Right hindlimb (tissue), 1 donor: ENCODE measurements at regions not wholly inside any gene's neighbourhood (a gene's known extent, or its start where the extent isn't known, plus 50 kb on each side); places are given as distances from the start of the nearest gene placed in this dataset.
A peak's percentile ranks its signal among the peaks of the same experiment; 100 is the strongest.
"Not testable (repeated sequence)": the region's sequence is repeated elsewhere in the genome, so short reads cannot be mapped to it uniquely, and the experiment has no call there.

Source experiments
- DNase-seq: peaks from one replicate; pipeline ENCODE4 v3.0.0-alpha.2; 2018

DNA sequence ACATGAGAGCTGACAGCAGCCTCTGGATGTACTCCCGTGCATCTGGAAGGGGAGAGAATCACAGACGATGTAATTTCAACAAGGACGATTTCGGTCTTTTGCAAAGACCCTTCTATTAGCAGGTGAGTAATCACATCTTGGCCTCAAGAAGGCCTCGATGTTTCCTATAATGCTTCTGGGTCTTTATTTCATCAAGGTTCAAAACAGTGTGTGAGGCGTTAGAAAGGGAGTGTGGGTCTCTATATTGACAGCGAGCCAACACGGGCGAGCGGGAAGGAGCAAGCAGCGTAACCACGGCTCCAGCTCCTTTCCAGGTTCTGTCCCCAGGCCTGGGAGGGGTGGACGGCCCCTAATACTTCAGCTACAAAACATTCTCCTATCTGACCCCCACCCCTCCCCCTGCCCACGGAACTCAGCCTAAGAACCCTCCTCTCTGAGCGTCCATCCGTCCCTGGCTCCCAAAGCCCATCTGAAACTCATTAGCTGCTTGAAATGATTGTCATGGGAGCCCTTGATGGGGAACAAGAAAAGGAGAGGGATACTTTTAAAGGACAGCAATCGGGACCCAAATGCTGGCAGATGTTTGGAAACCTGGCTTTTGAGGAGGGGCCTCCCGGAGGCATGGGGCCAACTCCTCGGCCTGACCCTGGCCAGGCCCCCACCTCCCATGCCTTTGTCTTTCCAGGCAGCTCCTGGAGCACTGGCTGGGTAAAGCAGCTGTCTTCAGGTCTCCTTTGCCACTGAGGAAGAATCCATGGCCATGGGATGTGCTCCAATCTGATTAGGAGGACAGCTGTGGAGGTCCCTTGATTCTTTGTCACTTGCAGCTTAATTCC lies 250.8 kb downstream of the FOXD2 start:
- peak; percentile 53 for DNase-seq

DNA sequence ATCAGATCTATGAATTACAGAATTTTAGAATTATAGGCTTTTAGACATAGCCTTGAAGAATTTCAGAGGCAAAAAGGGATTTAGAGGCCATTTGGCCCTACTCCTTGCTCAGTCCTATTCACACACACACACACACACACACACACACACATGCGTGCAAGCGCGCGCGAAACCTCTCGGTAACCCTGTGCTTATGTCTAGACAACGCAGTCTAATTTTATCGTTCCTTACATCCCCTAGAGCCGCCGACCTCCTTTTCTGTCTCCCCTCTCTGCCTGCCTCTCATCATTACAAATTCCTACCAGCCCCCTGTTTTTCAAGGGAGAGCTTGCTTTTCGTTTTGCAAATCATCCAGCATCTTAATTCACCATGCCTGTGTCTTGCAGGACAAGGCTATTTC lies 252.1 kb downstream of the FOXD2 start:
- no peak for DNase-seq

DNA sequence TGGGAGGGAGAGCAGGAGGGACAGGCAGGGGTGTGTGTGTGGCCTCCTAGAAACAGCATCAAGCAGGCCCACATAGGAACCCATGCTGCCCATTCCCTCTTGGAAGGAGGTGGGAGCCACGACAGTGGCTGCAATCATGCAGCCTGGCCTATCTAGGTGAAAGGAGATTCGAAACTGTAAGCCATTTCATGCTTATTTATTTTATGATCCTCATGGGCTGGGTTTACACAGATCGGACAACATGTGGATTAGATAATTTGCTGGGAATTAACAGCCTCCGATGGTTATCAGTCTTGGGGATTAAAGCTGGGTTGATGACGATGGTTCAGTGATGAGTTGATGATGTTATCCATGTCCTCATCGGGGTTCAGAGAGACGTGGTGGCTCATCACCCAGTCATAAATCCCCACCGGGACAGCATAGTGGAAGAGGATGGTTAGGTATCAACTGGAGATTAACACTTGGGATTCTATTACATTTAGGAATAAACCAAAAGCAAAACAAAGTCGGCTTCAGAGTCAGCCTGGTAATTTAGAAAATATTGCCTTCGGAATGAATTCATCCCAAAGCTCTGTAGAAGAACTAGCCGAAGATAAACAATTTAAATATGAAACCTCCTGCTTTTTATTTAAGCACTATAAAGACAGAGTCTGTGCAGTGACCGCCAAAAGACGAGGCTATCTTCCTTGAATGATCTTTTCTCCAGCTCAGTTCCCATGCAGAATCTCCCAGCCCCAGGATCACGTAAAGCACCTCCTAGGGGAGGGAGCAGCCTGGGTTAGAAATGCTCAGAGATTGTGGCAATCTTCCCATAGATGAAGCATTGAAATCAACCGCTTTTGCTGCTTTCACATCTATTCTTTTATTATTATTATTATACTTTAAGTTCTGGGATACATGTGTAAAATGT lies 252.8 kb downstream of the FOXD2 start:
- DNase-seq, result no peak

DNA sequence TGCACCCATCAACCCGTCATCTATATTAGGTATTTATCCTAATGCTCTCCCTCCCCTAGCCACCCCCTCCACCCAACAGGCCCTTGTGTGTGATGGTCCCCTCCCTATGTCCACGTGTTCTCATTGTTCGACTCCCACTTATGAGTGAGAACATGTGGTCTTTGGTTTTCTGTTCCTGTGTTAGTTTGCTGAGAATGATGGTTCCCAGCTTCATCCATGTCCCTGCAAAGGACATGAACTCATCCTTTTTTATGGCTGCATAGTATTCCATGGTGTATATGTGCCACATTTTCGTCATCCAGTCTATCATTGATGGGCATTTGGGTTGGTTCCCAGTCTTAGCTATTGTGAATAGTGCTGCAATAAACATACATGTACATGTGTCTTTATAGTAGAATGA lies 253.4 kb downstream of the FOXD2 start:
- DNase-seq, result not testable (repeated sequence)

DNA sequence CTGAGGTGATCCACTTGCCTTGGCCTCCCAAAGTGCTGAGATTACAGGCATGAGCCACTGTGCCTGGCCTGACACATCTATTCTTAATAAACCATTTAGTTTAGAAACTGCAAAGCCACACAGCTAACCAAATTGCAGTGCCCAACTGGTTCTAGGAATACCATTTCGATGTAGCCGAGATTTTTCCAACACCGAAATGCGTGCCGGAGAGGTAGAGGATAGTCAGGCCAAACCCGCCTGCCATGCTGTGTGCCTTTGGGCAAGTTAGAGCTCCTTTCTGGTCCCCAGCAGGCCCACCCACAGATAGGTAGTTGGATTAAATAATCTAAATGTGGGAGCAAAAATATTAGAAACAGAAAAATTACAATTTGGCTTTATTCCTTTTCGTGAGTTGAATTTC lies 254.4 kb downstream of the FOXD2 start:
- no peak for DNase-seq

GRCh38 chr1:47693115-47693514 lies 255.3 kb downstream of the FOXD2 start:
- DNase-seq, result no peak

DNA sequence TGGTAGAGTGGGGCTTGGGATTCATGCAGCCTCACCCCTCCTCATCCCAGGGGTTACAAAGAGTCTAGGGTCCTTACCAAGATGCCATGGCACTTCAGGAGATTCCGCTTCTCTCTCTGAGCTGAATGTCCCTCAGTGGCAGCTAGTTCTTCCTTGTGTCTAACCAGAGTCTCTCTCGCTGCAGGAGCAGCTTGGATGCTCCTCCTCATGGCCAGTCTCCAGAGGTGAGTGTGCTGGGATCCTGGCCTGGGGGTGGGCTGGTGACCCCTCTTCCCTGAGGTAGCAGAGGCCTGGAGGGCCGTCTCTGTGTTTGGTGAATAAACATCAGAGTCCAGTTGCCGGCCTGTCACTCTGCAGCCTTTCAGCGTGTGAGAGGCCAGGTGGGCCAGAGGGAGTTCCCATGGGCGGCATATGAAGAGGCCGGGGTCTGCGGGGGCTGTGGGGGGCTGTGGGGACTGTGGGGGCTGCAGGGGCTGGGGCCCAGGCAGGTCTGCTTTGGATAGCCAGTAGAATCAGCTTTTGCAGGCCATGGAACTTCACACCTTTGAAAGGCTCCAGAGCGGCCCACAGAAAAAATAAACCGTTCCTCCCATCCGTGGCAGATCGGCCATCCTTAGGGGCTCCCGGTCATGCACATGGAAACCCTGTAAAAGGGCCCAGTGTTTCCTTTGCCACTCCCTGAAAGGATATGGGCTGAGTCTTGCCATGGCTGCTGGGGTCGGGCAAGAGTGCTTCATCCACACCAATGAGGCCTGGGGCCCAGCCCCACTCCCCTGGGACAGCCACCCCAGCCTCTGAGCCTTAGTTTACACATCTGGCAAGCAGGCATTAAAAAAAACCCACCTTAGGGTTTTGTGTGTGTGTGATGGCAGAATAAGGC lies 256.4 kb downstream of the FOXD2 start:
- DNase-seq, result no peak

DNA sequence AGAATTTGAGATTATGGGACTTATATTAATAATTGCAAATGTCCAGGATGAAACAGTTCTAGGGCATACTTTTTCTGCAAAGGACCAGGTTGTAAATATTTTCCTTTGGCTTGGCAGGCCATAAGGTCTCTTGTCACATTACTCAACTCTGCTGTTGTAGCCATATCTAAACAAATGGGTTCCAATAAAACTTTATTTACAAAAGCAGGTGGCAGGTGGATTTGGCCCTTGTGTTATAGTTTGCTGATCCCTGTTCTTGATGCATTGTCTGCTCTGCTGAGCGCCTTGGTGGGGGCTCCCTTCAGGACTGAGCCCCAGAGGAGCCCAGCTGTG lies 258.5 kb downstream of the FOXD2 start:
- no peak for DNase-seq

- DNase-seq, result no peak
These were observed 259.0 kb downstream of the FOXD2 start for GRCh38 chr1:47696737-47697441.

- DNase-seq, result peak; percentile 2
These were observed 259.9 kb downstream of the FOXD2 start for GRCh38 chr1:47697616-47698335.

GRCh38 chr1:47699492-47700235 lies 261.8 kb downstream of the FOXD2 start:
- DNase-seq, result no peak

- DNase-seq, result no peak
These were observed 263.4 kb downstream of the FOXD2 start for GRCh38 chr1:47701283-47701682.

GRCh38 chr1:47701741-47702515 lies 264.1 kb downstream of the FOXD2 start:
- DNase-seq, result no peak

DNA sequence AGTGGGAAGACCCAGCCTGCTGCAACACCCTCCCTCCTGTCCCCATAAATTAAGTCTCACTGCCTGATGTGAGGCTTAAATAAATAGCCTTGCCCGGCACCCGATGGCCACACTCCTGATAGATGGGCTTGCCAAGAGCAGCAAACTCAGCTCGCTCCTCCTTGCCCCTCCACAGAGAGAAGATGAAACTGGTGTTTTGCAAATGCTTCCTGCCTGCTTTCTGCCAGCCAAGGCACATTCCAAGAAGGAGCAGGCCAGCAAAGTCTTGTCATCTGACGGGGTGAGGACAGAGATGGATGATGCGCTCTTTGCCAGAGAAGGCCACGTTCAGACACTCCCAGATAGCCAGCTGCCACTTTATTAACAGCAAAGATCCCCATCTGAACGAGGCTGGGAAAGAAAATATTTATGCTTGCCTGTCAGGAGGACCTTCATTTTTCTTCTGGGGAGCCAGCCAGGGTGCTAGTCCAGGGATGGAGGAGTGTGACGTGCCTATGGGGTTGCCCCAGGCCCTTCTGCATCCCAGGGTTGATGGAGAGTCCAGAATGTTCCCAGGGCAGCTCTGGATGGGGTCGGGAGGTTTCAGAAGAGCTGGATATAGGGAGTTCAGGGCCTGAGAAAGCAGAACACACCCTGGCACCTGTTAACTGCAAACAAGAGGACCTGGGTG lies 265.4 kb downstream of the FOXD2 start:
- no peak for DNase-seq

- no peak for DNase-seq
These were observed 266.2 kb downstream of the FOXD2 start for GRCh38 chr1:47703981-47704596.

DNA sequence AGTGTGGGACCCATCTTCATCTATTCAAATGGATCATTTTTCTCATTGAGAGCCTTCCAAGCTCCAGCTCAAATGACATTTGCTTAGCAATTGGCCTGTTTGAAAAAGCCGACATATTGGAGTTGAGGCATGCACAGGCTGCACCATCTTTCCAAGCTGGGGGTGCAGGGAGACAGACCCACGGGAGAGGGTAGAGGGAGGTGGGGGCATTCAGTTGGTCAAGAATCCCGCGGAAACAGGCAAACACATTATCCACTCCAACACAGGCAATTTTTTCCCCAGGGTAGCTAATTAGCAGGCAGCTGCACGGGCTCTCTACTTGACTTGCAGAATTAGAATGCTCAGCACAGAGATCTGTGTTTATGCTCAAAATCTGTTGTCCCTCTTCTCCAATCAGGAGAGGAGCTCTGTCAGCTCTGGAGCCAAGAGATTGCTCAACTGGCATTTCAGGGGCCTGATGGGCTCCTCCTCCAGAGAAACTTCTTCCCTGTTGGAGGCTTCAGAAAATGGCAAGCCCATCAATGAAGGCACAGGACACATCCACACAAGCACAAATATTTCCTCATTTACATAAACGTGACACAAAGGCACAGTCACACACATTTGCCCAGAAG lies 267.8 kb downstream of the FOXD2 start:
- no peak for DNase-seq

DNA sequence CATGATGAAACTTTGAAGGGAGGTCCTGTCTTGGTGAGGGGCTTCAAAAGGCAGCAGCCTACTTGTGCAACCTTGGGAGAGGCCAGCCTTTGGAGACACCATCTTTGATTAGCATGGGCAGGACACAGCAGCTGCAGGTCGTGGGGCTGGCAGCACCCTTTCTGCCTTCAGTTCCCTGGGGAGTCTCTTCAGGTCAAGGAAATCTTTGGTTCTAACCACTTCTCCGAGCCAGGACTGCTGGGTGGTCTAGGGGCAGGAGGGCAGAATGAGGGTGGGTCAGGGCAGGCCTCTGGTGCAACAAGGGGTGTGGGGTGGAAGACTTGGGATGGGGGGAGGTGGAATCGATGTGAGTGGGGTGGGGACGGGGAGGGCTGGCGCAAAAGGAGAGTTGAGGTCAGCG lies 269.7 kb downstream of the FOXD2 start:
- no peak for DNase-seq

DNA sequence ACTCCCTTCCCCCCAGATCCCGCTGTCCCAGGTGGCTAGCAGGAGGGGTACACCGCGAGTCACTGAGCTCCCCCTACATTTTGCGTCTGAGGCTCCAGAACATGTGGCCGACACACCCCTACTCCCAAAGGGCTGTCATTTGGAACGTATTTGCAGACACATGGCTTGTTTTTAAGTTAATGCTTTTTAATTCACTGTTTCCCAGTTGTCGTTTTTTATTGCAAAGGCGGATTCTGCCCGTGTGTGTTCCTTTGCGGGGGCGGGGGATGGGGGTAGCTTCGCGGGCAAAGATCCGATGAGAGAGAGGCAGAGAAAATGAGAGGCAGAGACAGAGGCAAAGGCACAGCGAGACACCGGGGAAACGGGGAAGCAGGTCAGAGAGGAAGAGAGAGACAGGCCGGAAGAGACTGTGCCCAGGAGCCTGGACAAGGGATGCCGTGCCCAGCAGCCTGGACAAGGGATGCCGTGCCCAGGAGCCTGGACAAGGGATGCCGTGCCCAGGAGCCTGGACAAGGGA lies 270.2 kb downstream of the FOXD2 start:
- DNase-seq, result no peak
